GM19351 (cell line): ENCODE measurements at regions not wholly inside any gene's neighbourhood (a gene's known extent, or its start where the extent isn't known, plus 50 kb on each side); places are given as distances from the start of the nearest gene placed in this dataset.

Source experiments
- ATAC-seq: cut with Tn5 transposase; IDR thresholded peaks from one replicate; pipeline ENCODE4 v1.9.1; 2021; ENCODE audit warnings: mild to moderate bottlenecking, moderate library complexity; ENCODE audit not compliant: unreplicated experiment

GRCh38 chr21:34311561-34312330 lies 52.1 kb upstream of the KCNE2 start:
- no peak for ATAC-seq

- ATAC-seq = no peak
These were observed 50.7 kb upstream of the KCNE2 start for GRCh38 chr21:34313116-34313515.
